GM18499 (cell line): ENCODE measurements at regions not wholly inside any gene's neighbourhood (a gene's known extent, or its start where the extent isn't known, plus 50 kb on each side); places are given as distances from the start of the nearest gene placed in this dataset.

Experiments used
- ATAC-seq: cut with Tn5 transposase; IDR thresholded peaks from one replicate; pipeline ENCODE4 v1.9.1; 2021; ENCODE audit warnings: moderate number of reproducible peaks; ENCODE audit not compliant: insufficient read depth, unreplicated experiment

GRCh38 chr20:41952166-41952565 is 334.0 kb upstream of the CHD6 start:
- ATAC-seq, result no peak

DNA sequence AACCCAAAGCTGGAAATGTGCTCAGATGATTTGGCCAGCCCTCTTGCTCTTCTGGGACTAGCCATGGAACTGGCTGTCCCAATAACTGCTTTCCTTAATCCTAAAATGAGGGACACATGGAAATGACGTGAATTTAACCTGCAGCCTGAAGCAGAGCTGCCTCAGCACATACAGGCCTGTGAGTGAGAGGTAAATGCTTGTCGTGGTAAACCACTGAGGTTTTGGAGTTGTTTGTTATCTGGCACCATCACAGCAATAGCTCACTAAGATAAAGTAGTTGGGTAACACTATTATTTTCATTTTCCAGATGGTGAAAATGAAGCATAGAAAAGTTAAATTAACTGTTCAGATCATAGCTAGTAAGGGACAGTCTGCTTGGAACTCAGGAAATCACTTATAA is 333.4 kb upstream of the CHD6 start:
- ATAC-seq, result no peak

DNA sequence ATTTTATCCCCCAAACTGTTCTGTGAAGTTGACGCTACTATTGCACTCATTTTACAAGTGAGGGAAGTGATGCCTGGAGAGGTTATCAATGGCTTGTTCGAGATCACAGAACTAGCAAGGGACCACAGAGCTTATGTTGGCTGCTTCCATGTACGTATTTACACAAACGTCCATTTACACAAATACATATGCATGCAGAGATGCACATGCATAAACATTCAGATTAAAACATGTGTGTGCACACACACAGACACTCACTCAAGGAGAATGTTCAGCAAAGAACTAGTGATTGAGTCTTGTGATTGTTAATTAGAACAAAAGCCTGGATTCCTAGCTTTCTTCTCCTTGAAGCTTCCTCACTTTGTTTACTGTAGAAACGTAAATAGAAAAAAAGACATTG is 321.5 kb upstream of the CHD6 start:
- no peak for ATAC-seq

DNA sequence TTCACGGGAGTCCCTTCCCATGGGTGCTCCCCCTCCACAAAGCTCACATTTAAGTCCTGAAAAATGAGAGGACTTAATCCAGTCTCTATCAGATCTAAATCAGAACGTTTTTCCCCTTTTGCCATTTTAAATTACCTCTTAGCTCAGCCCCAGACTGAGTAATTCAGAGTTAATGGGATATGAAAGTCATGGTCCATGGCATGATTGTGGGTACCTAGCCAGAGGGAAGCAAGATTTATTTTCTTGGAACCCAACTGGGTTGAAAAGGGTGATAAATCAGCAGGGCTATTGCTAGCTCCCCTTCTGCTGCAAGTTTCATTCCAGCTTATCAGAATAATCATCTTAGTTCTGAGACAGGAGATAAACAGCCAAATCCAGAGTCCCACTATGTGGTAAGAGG is 320.2 kb upstream of the CHD6 start:
- ATAC-seq, result no peak

DNA sequence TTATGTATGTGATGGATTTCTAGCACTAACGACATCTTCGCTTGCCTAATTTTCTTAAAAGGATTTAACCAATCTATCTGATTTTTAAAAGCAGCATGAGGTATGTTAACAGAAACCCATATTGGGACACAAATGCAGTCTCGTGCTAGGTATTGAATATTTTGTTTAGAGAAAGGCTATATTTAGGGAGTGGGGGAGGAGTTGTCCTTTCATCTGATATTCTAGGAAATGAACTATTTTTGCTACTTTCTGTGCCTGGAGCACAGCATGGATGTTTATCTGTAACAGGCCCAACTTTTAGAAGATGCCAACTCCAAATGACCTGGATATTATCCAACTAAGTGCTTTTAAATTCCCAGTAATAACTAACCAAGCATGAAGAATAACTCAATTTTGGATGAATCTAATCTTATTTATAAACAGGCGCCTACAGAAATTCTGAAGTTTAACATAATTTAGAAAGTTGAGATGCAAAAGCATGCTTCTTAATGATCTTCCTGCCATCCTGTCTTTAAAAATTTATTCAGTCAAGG is 317.1 kb upstream of the CHD6 start:
- no peak for ATAC-seq

GRCh38 chr20:41932431-41932830 is 314.3 kb upstream of the CHD6 start:
- ATAC-seq, result no peak

DNA sequence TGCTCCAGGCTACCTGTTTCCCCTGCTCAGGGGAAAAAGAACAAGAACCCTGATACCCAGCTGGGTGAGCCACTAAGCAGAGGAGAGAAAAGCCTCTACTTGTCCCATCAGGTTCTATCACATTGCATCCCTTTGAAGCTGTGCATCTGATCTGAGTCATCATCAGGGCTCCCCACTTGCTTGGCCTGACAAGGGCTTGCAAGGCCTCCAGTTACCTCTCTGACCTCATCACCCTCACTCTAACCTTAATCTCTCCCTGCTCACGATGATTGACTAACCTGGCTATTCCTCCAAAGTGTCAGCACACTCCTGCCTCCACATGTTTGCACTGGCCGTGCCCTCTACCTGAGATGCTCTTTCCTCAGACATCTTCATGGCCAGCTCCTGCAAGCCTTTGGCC is 309.5 kb upstream of the CHD6 start:
- ATAC-seq, result no peak

DNA sequence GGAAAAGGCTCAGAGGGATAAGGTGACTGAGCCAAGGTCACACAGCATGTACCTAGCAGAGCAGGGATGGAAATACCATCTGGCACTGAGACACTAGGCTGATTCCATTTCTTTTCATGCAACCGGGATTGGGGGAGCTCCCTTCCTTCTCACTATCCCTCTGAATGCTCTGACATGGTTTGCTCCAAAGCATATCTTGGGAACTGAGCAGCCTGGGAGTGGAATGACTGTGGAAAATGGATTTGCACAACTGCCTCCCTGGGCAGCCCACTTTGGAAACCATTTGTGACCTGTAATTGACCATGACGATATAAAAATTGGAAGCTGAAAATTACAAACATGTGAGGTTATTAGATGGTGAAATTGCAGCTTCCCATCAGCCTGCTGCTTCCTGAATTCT is 309.0 kb upstream of the CHD6 start:
- ATAC-seq, result no peak

DNA sequence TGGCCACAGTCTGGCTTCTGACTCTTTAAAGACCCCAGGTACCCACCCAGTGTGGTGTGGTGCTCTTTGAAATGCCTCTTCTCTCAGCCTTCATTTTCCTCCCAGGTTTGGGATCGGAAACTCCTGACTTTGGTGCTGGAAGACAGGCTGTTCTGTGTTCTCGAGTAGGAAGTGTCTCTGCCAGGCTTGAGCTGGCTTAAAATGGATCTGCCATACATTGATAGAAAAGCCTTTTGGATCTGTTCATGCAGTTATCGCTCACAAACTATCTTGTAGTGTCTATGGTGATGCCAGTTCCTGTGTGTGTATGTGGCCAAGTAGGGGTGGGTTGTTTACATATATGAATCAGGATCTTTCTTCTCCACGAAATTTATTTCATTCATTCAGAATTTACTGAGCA is 307.3 kb upstream of the CHD6 start:
- no peak for ATAC-seq

DNA sequence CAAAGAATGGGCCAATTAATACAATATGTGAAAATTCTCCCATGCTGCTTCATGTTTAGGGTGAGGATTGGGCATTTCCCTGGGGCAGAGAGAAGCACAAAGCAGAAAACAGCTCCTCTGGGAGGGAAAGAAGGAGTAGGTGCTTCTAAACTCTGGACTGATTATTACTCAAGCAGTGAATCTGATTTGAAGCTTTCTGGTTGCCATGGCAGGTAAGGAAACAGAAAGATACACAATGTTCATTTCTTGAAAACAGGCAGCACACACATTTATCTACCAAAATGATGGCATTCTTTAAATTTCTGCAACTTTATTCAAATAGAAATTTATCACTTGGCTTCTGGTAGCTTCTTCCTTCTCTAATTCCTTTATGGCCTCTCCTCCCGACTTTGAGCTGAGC is 305.4 kb upstream of the CHD6 start:
- no peak for ATAC-seq

GRCh38 chr20:41913146-41913545 is 295.0 kb upstream of the CHD6 start:
- no peak for ATAC-seq

- no peak for ATAC-seq
Observed at GRCh38 chr20:41910558-41910957, 292.4 kb upstream of the CHD6 start.

DNA sequence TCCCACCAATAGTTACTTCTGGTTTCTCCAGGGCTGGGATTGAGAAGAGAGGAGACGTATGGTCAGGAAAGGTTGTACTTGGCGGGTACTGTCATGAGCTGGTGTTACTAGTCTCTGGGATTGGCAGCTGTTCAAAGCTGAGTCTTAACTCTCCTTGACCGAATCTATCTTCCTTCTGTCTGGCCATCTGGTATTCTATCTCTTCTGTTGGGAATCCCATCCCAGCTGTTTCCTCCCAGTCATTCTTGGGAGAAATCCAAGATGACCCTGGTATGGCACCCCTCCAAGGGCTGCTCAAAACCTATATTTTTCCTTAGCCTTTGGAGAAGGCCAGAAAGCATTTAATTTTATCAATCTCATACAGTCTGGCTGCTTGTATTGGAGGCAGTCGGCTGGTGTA is 287.0 kb upstream of the CHD6 start:
- no peak for ATAC-seq

DNA sequence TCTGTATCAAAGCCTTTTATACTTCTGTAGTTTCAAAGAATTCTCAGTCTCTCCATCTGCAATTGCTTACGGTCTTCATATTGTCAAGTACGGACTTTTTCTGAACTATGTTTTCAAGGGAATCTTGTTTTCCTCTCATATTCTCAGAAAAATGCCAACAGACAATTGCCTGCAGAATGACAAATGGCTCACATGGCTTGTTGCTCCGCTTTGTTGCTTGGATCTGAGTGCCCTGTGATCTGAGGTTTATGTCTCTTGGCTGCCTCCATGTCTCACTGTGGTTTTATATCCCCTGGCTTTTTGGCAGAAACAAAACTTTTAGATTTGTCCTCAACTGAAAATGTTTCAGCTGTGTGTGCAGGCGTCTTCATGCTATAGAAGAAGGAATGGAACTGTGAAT is 285.4 kb upstream of the CHD6 start:
- ATAC-seq, result no peak

DNA sequence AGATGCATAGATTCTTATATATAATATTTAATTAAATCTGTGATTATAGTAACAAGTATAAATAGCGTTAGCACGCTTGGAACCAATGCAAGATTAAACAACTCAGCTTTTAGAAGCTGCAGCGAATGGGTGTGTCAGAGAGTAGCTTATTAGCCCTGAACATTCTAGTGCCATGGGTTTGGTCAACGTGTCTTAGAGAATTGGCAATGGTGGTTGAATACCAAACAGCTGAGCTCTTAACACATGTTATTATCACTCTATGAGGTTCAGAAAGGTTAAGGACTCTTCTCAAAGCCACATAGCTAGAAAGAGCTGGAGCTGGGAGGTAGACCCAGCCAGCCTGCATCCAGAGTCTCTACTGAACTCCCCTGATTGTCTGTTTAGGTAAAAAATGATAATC is 284.2 kb upstream of the CHD6 start:
- no peak for ATAC-seq

GRCh38 chr20:41900201-41900691 is 282.1 kb upstream of the CHD6 start:
- no peak for ATAC-seq

DNA sequence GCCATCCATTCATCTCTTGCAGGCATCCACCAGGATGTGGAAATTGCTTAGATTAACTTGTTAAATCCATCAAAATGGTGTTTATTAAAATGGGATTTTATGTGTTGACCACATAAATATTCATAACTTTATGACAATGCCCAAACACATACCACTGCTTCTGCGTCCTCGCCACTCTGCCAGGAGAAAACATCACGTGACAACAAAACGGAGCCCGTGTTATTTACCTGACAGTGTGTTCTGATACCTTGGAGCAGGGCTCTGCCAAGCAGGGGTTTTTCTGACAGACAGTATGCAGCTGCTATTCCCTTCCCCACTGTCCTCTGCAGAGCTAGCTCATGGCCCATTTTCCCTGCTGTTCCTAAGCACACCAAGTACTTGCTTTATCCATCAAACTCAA is 279.5 kb upstream of the CHD6 start:
- no peak for ATAC-seq

GRCh38 chr20:41895241-41896032 is 277.3 kb upstream of the CHD6 start:
- no peak for ATAC-seq

GRCh38 chr20:41894255-41894963 is 276.2 kb upstream of the CHD6 start:
- no peak for ATAC-seq

GRCh38 chr20:41892031-41892430 is 273.9 kb upstream of the CHD6 start:
- no peak for ATAC-seq

- no peak for ATAC-seq
Observed at GRCh38 chr20:41889844-41890224, 271.7 kb upstream of the CHD6 start.
